IMR-90 (cell line): ENCODE measurements at regions not wholly inside any gene's neighbourhood (a gene's known extent, or its start where the extent isn't known, plus 50 kb on each side); places are given as distances from the start of the nearest gene placed in this dataset.

Experiments used
- ATAC-seq: fragments of 200-7000 bp; cut with Tn5 transposase; 2 replicates; pipeline ENCODE4 v1.9.1; 2020; ENCODE audit warnings: low read depth, mild to moderate bottlenecking, moderate library complexity
- BruUV-seq: library from RNA; stranded (reverse); fragments of 400-500 nt; replicated peaks from 2 replicates; lab custom pipeline; 2021; lab: Mats Ljungman, UMichigan
- CTCF ChIA-PET: fragments of 300-600 bp; formaldehyde crosslinking; extraction: SDS; loops from one replicate; lab custom pipeline; 2021; ENCODE audit warnings: antibody characterized with exemption; lab: Yijun Ruan, JAX
- POLR2A ChIA-PET: fragments of 300-600 bp; sonication (Branson Sonifier 250); formaldehyde crosslinking; loops from one replicate; lab custom pipeline; 2022; ENCODE audit warnings: antibody characterized with exemption; ENCODE audit not compliant: unreplicated experiment; lab: Charles Lee
- DNase-seq: peaks from one replicate; pipeline ENCODE4 v3.0.0; 2013
- H2AFZ ChIP-seq: replicated peaks from 2 replicates; pipeline ENCODE3; 2013; ENCODE audit warnings: low read length, mild to moderate bottlenecking; ENCODE audit not compliant: poor library complexity
- H2AK5ac ChIP-seq: 2 replicates; pipeline ENCODE4 v1.6.1; 2013; ENCODE audit warnings: low read depth, low read length, inconsistent platforms
- H2AK9ac ChIP-seq: replicated peaks from 2 replicates; pipeline ENCODE3; 2013; ENCODE audit warnings: mild to moderate bottlenecking, low read depth, low read length, moderate library complexity; ENCODE audit not compliant: poor library complexity
- H2BK120ac ChIP-seq: 2 replicates; pipeline ENCODE4 v1.6.1; 2013; ENCODE audit warnings: low read depth, low read length, inconsistent platforms
- H2BK15ac ChIP-seq: 3 replicates; pipeline ENCODE4 v1.6.1; 2013; ENCODE audit warnings: low read depth, low read length, inconsistent platforms
- H2BK20ac ChIP-seq: 2 replicates; pipeline ENCODE4 v1.6.1; 2013; ENCODE audit warnings: low read depth, mild to moderate bottlenecking, inconsistent platforms, low read length, moderate library complexity
- H2BK5ac ChIP-seq: 2 replicates; pipeline ENCODE4 v1.6.1; 2013; ENCODE audit warnings: mild to moderate bottlenecking, low read depth, low read length, inconsistent platforms; ENCODE audit not compliant: poor library complexity, severe bottlenecking
- H3K14ac ChIP-seq: replicated peaks from 2 replicates; pipeline ENCODE4 v1.6.1; 2013; ENCODE audit warnings: low read depth, low read length, inconsistent platforms
- H3K18ac ChIP-seq: 2 replicates; pipeline ENCODE4 v1.6.1; 2013; ENCODE audit warnings: low read depth, low read length, control low read depth
- H3K23ac ChIP-seq: 2 replicates; pipeline ENCODE4 v1.6.1; 2013; ENCODE audit warnings: low read depth, low read length, inconsistent platforms
- H3K27ac ChIP-seq: 2 replicates; pipeline ENCODE4 v1.5.1; 2013; ENCODE audit warnings: mild to moderate bottlenecking, control low read depth, low read length; ENCODE audit not compliant: insufficient read depth
- H3K27me3 ChIP-seq: 2 replicates; pipeline ENCODE4 v1.6.1; 2013; ENCODE audit warnings: low read length; ENCODE audit not compliant: control insufficient read depth, insufficient read depth
- H3K36me3 ChIP-seq: 2 replicates; pipeline ENCODE4 v1.6.1; 2013; ENCODE audit warnings: low read length, mixed read lengths; ENCODE audit not compliant: control insufficient read depth, insufficient read depth
- H3K4ac ChIP-seq: 2 replicates; pipeline ENCODE4 v1.6.1; 2013; ENCODE audit warnings: low read depth, low read length, inconsistent platforms
- H3K4me1 ChIP-seq: 2 replicates; pipeline ENCODE4 v1.6.1; 2013; ENCODE audit warnings: low read length, mixed read lengths; ENCODE audit not compliant: control insufficient read depth, insufficient read depth
- H3K4me2 ChIP-seq: 2 replicates; pipeline ENCODE4 v1.6.1; 2013; ENCODE audit warnings: low read depth, mild to moderate bottlenecking, control low read depth, low read length, moderate library complexity
- H3K4me3 ChIP-seq: 2 replicates; pipeline ENCODE4 v1.5.1; 2013; ENCODE audit warnings: low read depth, mild to moderate bottlenecking, control low read depth, low read length, moderate library complexity; ENCODE audit not compliant: insufficient read depth
- H3K56ac ChIP-seq: 2 replicates; pipeline ENCODE4 v1.6.1; 2013; ENCODE audit warnings: low read length, inconsistent platforms; ENCODE audit not compliant: insufficient read depth; ENCODE audit errors: extremely low read depth
- H3K79me1 ChIP-seq, 2 experiments: 2 replicates each; pipeline ENCODE4 v1.6.1; 2013; ENCODE audit warnings: low read length in 2 of 2, inconsistent platforms in 1 of 2, low read depth in 1 of 2
- H3K9ac ChIP-seq: 2 replicates; pipeline ENCODE4 v1.6.1; 2013; ENCODE audit warnings: low read depth, low read length, control low read depth
- H3K9me1 ChIP-seq: 2 replicates; pipeline ENCODE4 v1.6.1; 2013; ENCODE audit warnings: low read length, inconsistent platforms; ENCODE audit not compliant: insufficient read depth
- H3K9me3 ChIP-seq: 2 replicates; pipeline ENCODE4 v1.6.1; 2013; ENCODE audit warnings: low read length; ENCODE audit not compliant: control insufficient read depth, insufficient read depth
- H4K20me1 ChIP-seq: 2 replicates; pipeline ENCODE4 v1.6.1; 2013; ENCODE audit warnings: low read length, inconsistent platforms; ENCODE audit not compliant: insufficient read depth
- H4K5ac ChIP-seq: 2 replicates; pipeline ENCODE4 v1.6.1; 2013; ENCODE audit warnings: mild to moderate bottlenecking, low read depth, low read length, control low read depth
- H4K8ac ChIP-seq, 2 experiments: 2 replicates each; pipeline ENCODE4 v1.6.1; 2013; ENCODE audit warnings: low read depth in 2 of 2, low read length in 2 of 2, control low read depth in 1 of 2, inconsistent platforms in 1 of 2
- H4K91ac ChIP-seq: 2 replicates; pipeline ENCODE4 v1.6.1; 2013; ENCODE audit warnings: low read depth, low read length, inconsistent platforms; ENCODE audit not compliant: insufficient read depth
- BHLHE40 ChIP-seq: fragments of 150-350 bp; IDR thresholded peaks from 2 replicates; pipeline ENCODE4 v1.6.1; 2016; ENCODE audit warnings: mild to moderate bottlenecking, low read depth, low read length
- CEBPB ChIP-seq: IDR thresholded peaks from 2 replicates; pipeline ENCODE4 v1.6.1; 2012; ENCODE audit warnings: low read depth, low read length, improper control_type of control experiment
- CHD1 ChIP-seq: IDR thresholded peaks from 2 replicates; pipeline ENCODE4 v1.6.1; 2012; ENCODE audit warnings: low read depth, low read length, improper control_type of control experiment
- ELK1 ChIP-seq: fragments of 150-350 bp; IDR thresholded peaks from 2 replicates; pipeline ENCODE4 v1.6.1; 2016; ENCODE audit warnings: low read depth, mild to moderate bottlenecking, low read length, moderate library complexity, borderline replicate concordance
- FOS ChIP-seq: fragments of 150-350 bp; IDR thresholded peaks from 2 replicates; pipeline ENCODE4 v1.6.1; 2016; ENCODE audit warnings: low read depth, low read length
- MAFK ChIP-seq: IDR thresholded peaks from 2 replicates; pipeline ENCODE4 v1.6.1; 2012; ENCODE audit warnings: low read depth, low read length, improper control_type of control experiment
- MXI1 ChIP-seq: IDR thresholded peaks from 2 replicates; pipeline ENCODE4 v1.6.1; 2012; ENCODE audit warnings: low read depth, mild to moderate bottlenecking, low read length, moderate library complexity, borderline replicate concordance
- NFE2L2 ChIP-seq: fragments of 150-350 bp; IDR thresholded peaks from 2 replicates; pipeline ENCODE4 v1.6.1; 2016; ENCODE audit warnings: low read depth, mild to moderate bottlenecking, low read length
- RAD21 ChIP-seq: IDR thresholded peaks from 2 replicates; pipeline ENCODE4 v1.6.1; 2012; ENCODE audit warnings: low read length, improper control_type of control experiment
- RCOR1 ChIP-seq: IDR thresholded peaks from 2 replicates; pipeline ENCODE4 v1.6.1; 2012; ENCODE audit warnings: mild to moderate bottlenecking, low read length, improper control_type of control experiment; ENCODE audit not compliant: insufficient replicate concordance
- RFX5 ChIP-seq: IDR thresholded peaks from 2 replicates; pipeline ENCODE4 v1.8.0; 2012; ENCODE audit warnings: low read depth, mild to moderate bottlenecking, low read length, moderate library complexity
- SMC3 ChIP-seq: fragments of 150-350 bp; IDR thresholded peaks from 2 replicates; pipeline ENCODE4 v1.6.1; 2016; ENCODE audit warnings: low read depth, mild to moderate bottlenecking, antibody characterized with exemption, low read length, moderate library complexity
- USF2 ChIP-seq: fragments of 150-350 bp; IDR thresholded peaks from 2 replicates; pipeline ENCODE4 v1.6.1; 2017; ENCODE audit warnings: mild to moderate bottlenecking, antibody characterized with exemption, low read length, low read depth
- WGBS, 2 experiments: methylation state at CpG; one replicate each; pipeline versions ENCODE4 v1.1.5 to v1.1.7; 2013; ENCODE audit warnings: missing lambda C conversion rate in 2 of 2; ENCODE audit not compliant: insufficient read length in 1 of 2; ENCODE audit errors: extremely low coverage in 2 of 2; 5-methylcytosine and 5-hydroxymethylcytosine counted together
- dilution Hi-C: fragments of 300-500 bp; cut with HindIII; formaldehyde crosslinking; loops from one replicate; pipeline ENCODE4 v1.14.3; 2018; ENCODE audit warnings: low sequenced_read_pairs; ENCODE audit not compliant: unreplicated experiment
- in situ Hi-C: fragments of 300-500 bp; cut with MboI; formaldehyde crosslinking; loops from 3 replicates; pipeline ENCODE4 v1.14.3; 2019; ENCODE audit warnings: low sequenced_read_pairs, inconsistent platforms, mixed read lengths
- intact Hi-C: fragments of 100-400 bp; cut with micrococcal nuclease; formaldehyde crosslinking; loops from 2 replicates; pipeline ENCODE4 v1.10.0; 2022

GRCh38 chr2:239583879-239584859 is 183.3 kb upstream of the HDAC4 start (continued):
- TF ChIP-seq MAFK = no peak

GRCh38 chr2:239583171-239583878 is 182.5 kb upstream of the HDAC4 start:
- Histone ChIP-seq H3K4ac (no peak overlapping the region), H3K79me1 (no peaks in the 10 kb centered on the region), H2AK5ac (no peak overlapping the region), H4K20me1 (no peaks in the 10 kb centered on the region), H3K4me1 (no peaks in the 10 kb centered on the region), H2AFZ (no peak overlapping the region), H4K5ac (no peak overlapping the region), H3K9ac (no peak overlapping the region), H4K8ac (no peak overlapping the region), H3K23ac (no peak overlapping the region), H3K56ac (no peak overlapping the region), H2AK9ac (no peak overlapping the region), H3K14ac (no peak overlapping the region), H2BK120ac (no peak overlapping the region), H4K91ac (no peak overlapping the region), H3K27ac (no peak overlapping the region), H2BK15ac (no peak overlapping the region), H3K18ac (no peak overlapping the region), H2BK20ac (no peak overlapping the region), H3K4me2 (no peak overlapping the region), H3K9me3 (peaks cover 28% of the 10 kb centered on the region), H3K4me3 (no peak overlapping the region), H3K27me3 (no peaks in the 10 kb centered on the region), H3K36me3 (no peaks in the 10 kb centered on the region), H3K9me1 (no peaks in the 10 kb centered on the region), H2BK5ac (no peak overlapping the region)
- in situ Hi-C loops = no loop called here
- WGBS, 2 experiments = 64% methylated on average over 7 of the region's 21 CpGs; no CpG with 5 or more reads in 1 of the 2 experiments
- BruUV-seq = no TSS peak
- ATAC-seq (no peak), DNase-seq (no peak)
- intact Hi-C loops = no loop called here
- POLR2A ChIA-PET = no interaction called here
- dilution Hi-C loops = no loop called here
- CTCF ChIA-PET = no interaction called here
- no peak for TF ChIP-seq BHLHE40
- TF ChIP-seq MXI1 = no peak
- no peak for TF ChIP-seq RCOR1
- TF ChIP-seq RAD21 = no peak
- no peak for TF ChIP-seq SMC3
- no peak for TF ChIP-seq USF2
- TF ChIP-seq CHD1 = no peak
- TF ChIP-seq ELK1 = no peak
- TF ChIP-seq FOS = no peak
- no peak for TF ChIP-seq NFE2L2
- no peak for TF ChIP-seq RFX5
- TF ChIP-seq CEBPB = no peak
